K562 (cell line): ENCODE measurements at regions not wholly inside any gene's neighbourhood (a gene's known extent, or its start where the extent isn't known, plus 50 kb on each side); places are given as distances from the start of the nearest gene placed in this dataset.
A peak's percentile ranks its signal among the peaks of the same experiment; 100 is the strongest.

ENCODE experiments used
- ADNP ChIP-seq: fragments of 200-800 bp; sonication (Bioruptor generic); IDR thresholded peaks from 2 replicates; pipeline ENCODE4 v1.6.1; 2016; ENCODE audit warnings: missing genetic modification characterization, missing compliant biosample characterization
- CHCHD3 ChIP-seq: fragments of 250-450 bp; sonication (Bioruptor Pico); IDR thresholded peaks from 2 replicates; pipeline ENCODE4 v2.1.2; 2022; ENCODE audit warnings: mild to moderate bottlenecking
- CHD2 ChIP-seq: IDR thresholded peaks from 2 replicates; pipeline ENCODE4 v1.6.1; 2011; ENCODE audit warnings: low read depth, low read length
- ELF1 ChIP-seq: fragments of 200-800 bp; sonication (Bioruptor generic); IDR thresholded peaks from 2 replicates; pipeline ENCODE4 v1.6.1; 2016; ENCODE audit warnings: missing genetic modification characterization, missing compliant biosample characterization
- HNRNPLL ChIP-seq: fragments of 200-400 bp; formaldehyde crosslinking; IDR thresholded peaks from 2 replicates; pipeline ENCODE4 v1.6.1; 2017; ENCODE audit warnings: low read length, low read depth, mild to moderate bottlenecking; ENCODE audit not compliant: poor library complexity, severe bottlenecking
- HSF4 ChIP-seq: fragments of 250-450 bp; sonication (Bioruptor Pico); IDR thresholded peaks from 2 replicates; pipeline ENCODE4 v2.1.2; 2022; ENCODE audit warnings: mild to moderate bottlenecking, moderate library complexity, borderline replicate concordance
- IFI16 ChIP-seq: fragments of 250-450 bp; sonication (Bioruptor Pico); IDR thresholded peaks from 2 replicates; pipeline ENCODE4 v2.1.2; 2022; ENCODE audit warnings: mild to moderate bottlenecking, inconsistent platforms
- ILK ChIP-seq: fragments of 450-650 bp; IDR thresholded peaks from 2 replicates; pipeline ENCODE4 v1.6.1; 2016; ENCODE audit warnings: missing genetic modification characterization, low read depth, mild to moderate bottlenecking, missing compliant biosample characterization, moderate library complexity, borderline replicate concordance
- MAFF ChIP-seq: IDR thresholded peaks from 2 replicates; pipeline ENCODE4 v1.6.1; 2012; ENCODE audit warnings: low read length, improper control_type of control experiment
- MTA2 ChIP-seq: fragments of 450-650 bp; IDR thresholded peaks from 2 replicates; pipeline ENCODE4 v1.6.1; 2016; ENCODE audit warnings: low read depth
- NUFIP1 ChIP-seq: fragments of 450-650 bp; IDR thresholded peaks from 2 replicates; pipeline ENCODE4 v1.6.1; 2018; ENCODE audit not compliant: partially characterized antibody
- PCBP1 ChIP-seq: fragments of 200-400 bp; formaldehyde crosslinking; IDR thresholded peaks from 2 replicates; pipeline ENCODE4 v1.6.1; 2018; ENCODE audit warnings: mild to moderate bottlenecking, low read depth, low read length; ENCODE audit not compliant: poor library complexity, severe bottlenecking
- PHF21A ChIP-seq: fragments of 450-650 bp; IDR thresholded peaks from 2 replicates; pipeline ENCODE4 v1.6.1; 2017; ENCODE audit warnings: low read depth, borderline replicate concordance
- POLR2B ChIP-seq: fragments of 450-650 bp; IDR thresholded peaks from 2 replicates; pipeline ENCODE4 v1.6.1; 2018; ENCODE audit warnings: low read depth; ENCODE audit not compliant: partially characterized antibody
- RBM34 ChIP-seq: fragments of 200-400 bp; formaldehyde crosslinking; IDR thresholded peaks from 2 replicates; pipeline ENCODE4 v1.6.1; 2018; ENCODE audit warnings: low read length, borderline replicate concordance; ENCODE audit not compliant: insufficient read depth
- SAP30 ChIP-seq: fragments of 200-600 bp; sonication (generic); IDR thresholded peaks from 2 replicates; pipeline ENCODE4 v1.6.1; 2012; ENCODE audit warnings: borderline replicate concordance, low read depth, mild to moderate bottlenecking, moderate library complexity, low read length, control low read depth, inconsistent platforms; ENCODE audit not compliant: insufficient read depth, poor library complexity, severe bottlenecking
- SOX6 ChIP-seq: fragments of 450-650 bp; IDR thresholded peaks from 2 replicates; pipeline ENCODE4 v1.6.1; 2014; ENCODE audit warnings: mild to moderate bottlenecking
- TFAM ChIP-seq: fragments of 250-450 bp; sonication (Bioruptor Pico); conservative IDR thresholded peaks from 2 replicates; pipeline ENCODE4 v1.5.0; 2021; ENCODE audit warnings: mild to moderate bottlenecking, moderate library complexity
- ZNF282 ChIP-seq: sonication (generic); formaldehyde crosslinking; IDR thresholded peaks from 2 replicates; pipeline ENCODE4 v1.8.1; 2023; ENCODE audit warnings: missing genetic modification reagents
- ZNF316 ChIP-seq: fragments of 450-650 bp; IDR thresholded peaks from 2 replicates; pipeline ENCODE4 v1.6.1; 2016
- ZNF408 ChIP-seq: fragments of 250-450 bp; sonication (Bioruptor Pico); IDR thresholded peaks from 2 replicates; pipeline ENCODE4 v1.4.0; 2020; ENCODE audit warnings: low read depth, mild to moderate bottlenecking, moderate library complexity
- ZNF695 ChIP-seq: fragments of 450-650 bp; formaldehyde crosslinking; IDR thresholded peaks from 2 replicates; pipeline ENCODE4 v1.4.0; 2020; ENCODE audit warnings: mild to moderate bottlenecking, moderate library complexity
- ZNF79 ChIP-seq: fragments of 250-450 bp; sonication (Bioruptor Pico); IDR thresholded peaks from 2 replicates; pipeline ENCODE4 v1.4.0; 2020; ENCODE audit warnings: low read depth, mild to moderate bottlenecking, moderate library complexity
- ZSCAN29 ChIP-seq: fragments of 450-650 bp; IDR thresholded peaks from 2 replicates; pipeline ENCODE4 v1.6.1; 2017
- TF ChIP-seq, protein P1 (sequence below), 2 experiments: fragments of 250-450 bp in 1 of 2; fragments of 450-650 bp in 1 of 2; sonication (Bioruptor Pico) in 1 of 2; IDR thresholded peaks; 2 replicates each; pipeline versions ENCODE4 v1.6.1 to v1.8.0; 2016 to 2021; ENCODE audit warnings: mild to moderate bottlenecking in 2 of 2, moderate library complexity in 2 of 2, missing compliant biosample characterization in 1 of 2, missing genetic modification characterization in 1 of 2
- TF ChIP-seq, protein P2 (sequence below): fragments of 450-650 bp; formaldehyde crosslinking; conservative IDR thresholded peaks from 2 replicates; pipeline ENCODE4 v1.4.0; 2022; ENCODE audit warnings: mild to moderate bottlenecking, missing genetic modification characterization
- TF ChIP-seq, protein P3 (sequence below), 2 experiments: IDR thresholded peaks; 2 replicates each; pipeline ENCODE4 v1.6.1; 2012; ENCODE audit warnings: improper control_type of control experiment in 2 of 2, low read depth in 2 of 2, low read length in 2 of 2, borderline replicate concordance in 1 of 2

DNA sequence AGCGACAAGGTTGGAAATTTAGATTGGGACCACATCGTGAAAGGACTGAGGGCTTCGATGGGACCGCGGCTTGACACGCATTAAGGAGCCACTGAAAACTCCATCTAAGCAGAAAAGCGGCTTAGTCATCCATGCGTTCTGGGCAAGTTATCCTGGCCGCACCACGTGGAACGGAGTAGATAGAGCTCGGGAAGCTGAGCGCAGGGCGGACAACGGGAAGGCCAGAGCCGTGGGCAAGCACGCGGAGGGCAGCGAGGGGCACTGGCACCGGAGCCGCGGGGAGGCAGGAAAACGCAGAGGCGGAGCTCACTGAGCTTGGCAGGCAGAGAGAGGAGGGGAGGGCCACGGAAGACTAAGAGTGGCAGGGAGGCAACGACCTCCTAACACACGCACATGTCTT lies 61.3 kb upstream of the VGLL4 start (continued):
- TF ChIP-seq ILK (tag) (no peak), ZNF408 (CRISPR knock-in tag) (no peak), POLR2B (no peak), CHD2 (no peak), ELF1 (tag) (no peak), ZNF695 (no peak), ZNF316 (peak; percentile 79), CHCHD3 (CRISPR knock-in tag) (no peak), HSF4 (CRISPR knock-in tag) (no peak), ADNP (tag) (no peak), TFAM (CRISPR knock-in tag) (no peak), ZSCAN29 (no peak), IFI16 (no peak), MTA2 (no peak), ZNF79 (CRISPR knock-in tag) (no peak), MAFF (peak; percentile 41), PCBP1 (no peak), NUFIP1 (no peak), ZNF282 (CRISPR knock-in tag) (no peak), SAP30 (no peak), HNRNPLL (no peak), SOX6 (no peak), RBM34 (no peak), PHF21A (no peak)
- TF ChIP-seq, protein P1, sequence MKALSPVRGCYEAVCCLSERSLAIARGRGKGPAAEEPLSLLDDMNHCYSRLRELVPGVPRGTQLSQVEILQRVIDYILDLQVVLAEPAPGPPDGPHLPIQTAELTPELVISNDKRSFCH (CRISPR knock-in tag; IDR thresholded peaks at IDR 0.05): no peak
- TF ChIP-seq, protein P1 (tag; IDR thresholded peaks at IDR 0.05): no peak
- TF ChIP-seq, protein P2, sequence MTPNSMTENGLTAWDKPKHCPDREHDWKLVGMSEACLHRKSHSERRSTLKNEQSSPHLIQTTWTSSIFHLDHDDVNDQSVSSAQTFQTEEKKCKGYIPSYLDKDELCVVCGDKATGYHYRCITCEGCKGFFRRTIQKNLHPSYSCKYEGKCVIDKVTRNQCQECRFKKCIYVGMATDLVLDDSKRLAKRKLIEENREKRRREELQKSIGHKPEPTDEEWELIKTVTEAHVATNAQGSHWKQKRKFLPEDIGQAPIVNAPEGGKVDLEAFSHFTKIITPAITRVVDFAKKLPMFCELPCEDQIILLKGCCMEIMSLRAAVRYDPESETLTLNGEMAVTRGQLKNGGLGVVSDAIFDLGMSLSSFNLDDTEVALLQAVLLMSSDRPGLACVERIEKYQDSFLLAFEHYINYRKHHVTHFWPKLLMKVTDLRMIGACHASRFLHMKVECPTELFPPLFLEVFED (CRISPR knock-in tag): no peak
- TF ChIP-seq, protein P3, sequence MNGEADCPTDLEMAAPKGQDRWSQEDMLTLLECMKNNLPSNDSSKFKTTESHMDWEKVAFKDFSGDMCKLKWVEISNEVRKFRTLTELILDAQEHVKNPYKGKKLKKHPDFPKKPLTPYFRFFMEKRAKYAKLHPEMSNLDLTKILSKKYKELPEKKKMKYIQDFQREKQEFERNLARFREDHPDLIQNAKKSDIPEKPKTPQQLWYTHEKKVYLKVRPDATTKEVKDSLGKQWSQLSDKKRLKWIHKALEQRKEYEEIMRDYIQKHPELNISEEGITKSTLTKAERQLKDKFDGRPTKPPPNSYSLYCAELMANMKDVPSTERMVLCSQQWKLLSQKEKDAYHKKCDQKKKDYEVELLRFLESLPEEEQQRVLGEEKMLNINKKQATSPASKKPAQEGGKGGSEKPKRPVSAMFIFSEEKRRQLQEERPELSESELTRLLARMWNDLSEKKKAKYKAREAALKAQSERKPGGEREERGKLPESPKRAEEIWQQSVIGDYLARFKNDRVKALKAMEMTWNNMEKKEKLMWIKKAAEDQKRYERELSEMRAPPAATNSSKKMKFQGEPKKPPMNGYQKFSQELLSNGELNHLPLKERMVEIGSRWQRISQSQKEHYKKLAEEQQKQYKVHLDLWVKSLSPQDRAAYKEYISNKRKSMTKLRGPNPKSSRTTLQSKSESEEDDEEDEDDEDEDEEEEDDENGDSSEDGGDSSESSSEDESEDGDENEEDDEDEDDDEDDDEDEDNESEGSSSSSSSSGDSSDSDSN (IDR thresholded peaks at IDR 0.05; ENCODE audit: borderline replicate concordance in 1 of 2, low read depth in 2 of 2, low read length in 2 of 2): no peak
